Transverse colon (tissue), 4 donors: ENCODE measurements at regions not wholly inside any gene's neighbourhood (a gene's known extent, or its start where the extent isn't known, plus 50 kb on each side); places are given as distances from the start of the nearest gene placed in this dataset.

Experiments used
- DNase-seq: peaks from one replicate; pipeline ENCODE4 v3.0.0-alpha.2; 2019
- H3K27ac ChIP-seq, 4 donors: fragments of 200-600 bp; sonication (generic); 2 replicates each; pipeline ENCODE4 v1.5.1; 2016 to 2018; ENCODE audit warnings: inconsistent platforms in 4 of 4
- H3K27me3 ChIP-seq: fragments of 200-600 bp; sonication (generic); 2 replicates; pipeline ENCODE4 v1.5.1; 2017; ENCODE audit warnings: inconsistent platforms
- H3K36me3 ChIP-seq, 4 donors: fragments of 200-600 bp; sonication (generic); 2 replicates each; pipeline ENCODE4 v1.5.1; 2017 to 2019; ENCODE audit warnings: inconsistent platforms in 4 of 4
- H3K4me1 ChIP-seq, 4 donors: fragments of 200-600 bp; sonication (generic); 2 replicates each; pipeline ENCODE4 v1.5.1; 2017 to 2020; ENCODE audit warnings: inconsistent platforms in 4 of 4
- H3K4me3 ChIP-seq, 4 donors: fragments of 200-600 bp; sonication (generic); 1 replicate in 1 of 4; 2 replicates in 3 of 4; pipeline versions ENCODE4 v1.5.1 to v1.6.1; 2017 to 2019; ENCODE audit warnings: inconsistent platforms in 4 of 4
- H3K9me3 ChIP-seq, 2 donors: fragments of 200-600 bp; sonication (generic); 2 replicates each; pipeline ENCODE4 v1.5.1; 2017 to 2019; ENCODE audit warnings: inconsistent platforms in 2 of 2
- EP300 ChIP-seq: sonication (generic); formaldehyde crosslinking; IDR thresholded peaks from one replicate; pipeline ENCODE4 v1.6.1; 2017; ENCODE audit warnings: antibody characterized with exemption, low read depth
- POLR2A ChIP-seq: fragments of 450-650 bp; IDR thresholded peaks from one replicate; pipeline ENCODE4 v1.6.1; 2016; ENCODE audit warnings: antibody characterized with exemption, mild to moderate bottlenecking, moderate library complexity
- POLR2AphosphoS5 ChIP-seq, 3 donors: sonication (generic); formaldehyde crosslinking; IDR thresholded peaks; one replicate each; pipeline ENCODE4 v1.6.1; 2016; ENCODE audit warnings: antibody characterized with exemption in 3 of 3
- WGBS, 2 donors: methylation state at CpG; one replicate each; pipeline ENCODE4 v1.1.5; 2018; ENCODE audit warnings: low coverage in 1 of 2; 5-methylcytosine and 5-hydroxymethylcytosine counted together
- in situ Hi-C, 4 donors: fragments of 200-750 bp; cut with MboI; loops; one replicate each; pipeline versions ENCODE4 v1.15.0 to v1.15.1; 2017; ENCODE audit warnings: low sequenced_read_pairs in 3 of 4, low pct_ligation_motif_present in 1 of 4, low pct_unique_long_range_greater_than_20kb in 1 of 4
- intact Hi-C: fragments of 100-400 bp; cut with DNase I; formaldehyde crosslinking; loops from one replicate; pipeline ENCODE4 v1.15.1; 2023; ENCODE audit warnings: low total_unique reads
- TF ChIP-seq, protein P1 (sequence below), 5 experiments: fragments of 200-600 bp in 3 of 5; fragments of 450-650 bp in 2 of 5; sonication (generic) in 3 of 5; IDR thresholded peaks; 1 replicate in 2 of 5; 2 replicates in 3 of 5; pipeline ENCODE4 v1.5.1; 2016 to 2017; ENCODE audit warnings: antibody characterized with exemption in 5 of 5, inconsistent platforms in 3 of 5, mild to moderate bottlenecking in 2 of 5, moderate library complexity in 1 of 5

DNA sequence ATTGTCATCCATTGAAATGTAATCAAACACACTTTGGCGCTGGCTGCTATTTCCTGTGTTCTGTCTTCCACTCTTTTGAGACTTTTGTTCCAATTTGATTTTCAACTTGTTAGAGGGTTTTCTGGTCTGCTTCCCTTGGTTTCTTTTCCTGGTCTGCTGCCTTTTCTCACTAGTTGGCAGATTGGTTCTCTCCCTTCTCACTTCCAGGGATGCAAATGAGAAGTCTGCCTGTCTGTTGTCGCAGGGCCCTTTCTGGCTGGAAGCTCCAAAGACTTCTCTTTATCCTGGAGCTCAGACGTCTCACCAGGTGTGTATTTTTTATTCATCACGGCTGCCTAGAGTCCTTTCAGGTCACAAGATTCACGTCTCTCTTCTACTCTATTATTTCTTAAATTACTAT is 84.0 kb downstream of the RPS6KA4 start:
- Histone ChIP-seq H3K4me3 (no peak overlapping the region), H3K27me3 (peaks cover 16% of the 10 kb centered on the region), H3K27ac (no peak overlapping the region), H3K4me1 (peaks cover 0 to 8% (median under 1%) of the 10 kb centered on the region in 4 donors), H3K36me3 (no peaks in the 10 kb centered on the region), H3K9me3 (no peaks in the 10 kb centered on the region)
- TF ChIP-seq, protein P1, sequence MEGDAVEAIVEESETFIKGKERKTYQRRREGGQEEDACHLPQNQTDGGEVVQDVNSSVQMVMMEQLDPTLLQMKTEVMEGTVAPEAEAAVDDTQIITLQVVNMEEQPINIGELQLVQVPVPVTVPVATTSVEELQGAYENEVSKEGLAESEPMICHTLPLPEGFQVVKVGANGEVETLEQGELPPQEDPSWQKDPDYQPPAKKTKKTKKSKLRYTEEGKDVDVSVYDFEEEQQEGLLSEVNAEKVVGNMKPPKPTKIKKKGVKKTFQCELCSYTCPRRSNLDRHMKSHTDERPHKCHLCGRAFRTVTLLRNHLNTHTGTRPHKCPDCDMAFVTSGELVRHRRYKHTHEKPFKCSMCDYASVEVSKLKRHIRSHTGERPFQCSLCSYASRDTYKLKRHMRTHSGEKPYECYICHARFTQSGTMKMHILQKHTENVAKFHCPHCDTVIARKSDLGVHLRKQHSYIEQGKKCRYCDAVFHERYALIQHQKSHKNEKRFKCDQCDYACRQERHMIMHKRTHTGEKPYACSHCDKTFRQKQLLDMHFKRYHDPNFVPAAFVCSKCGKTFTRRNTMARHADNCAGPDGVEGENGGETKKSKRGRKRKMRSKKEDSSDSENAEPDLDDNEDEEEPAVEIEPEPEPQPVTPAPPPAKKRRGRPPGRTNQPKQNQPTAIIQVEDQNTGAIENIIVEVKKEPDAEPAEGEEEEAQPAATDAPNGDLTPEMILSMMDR (IDR thresholded peaks at IDR 0.05) = no peak
- TF ChIP-seq POLR2AphosphoS5 (IDR thresholded peaks at IDR 0.05) (no peak), EP300 (no peak), POLR2A (no peak)
- intact Hi-C loops = no loop called here
- WGBS, 2 donors = 58 to 76% methylated on average over 3 to 5 of the region's 5 CpGs
- in situ Hi-C loops = no loop called here
- no peak for DNase-seq

DNA sequence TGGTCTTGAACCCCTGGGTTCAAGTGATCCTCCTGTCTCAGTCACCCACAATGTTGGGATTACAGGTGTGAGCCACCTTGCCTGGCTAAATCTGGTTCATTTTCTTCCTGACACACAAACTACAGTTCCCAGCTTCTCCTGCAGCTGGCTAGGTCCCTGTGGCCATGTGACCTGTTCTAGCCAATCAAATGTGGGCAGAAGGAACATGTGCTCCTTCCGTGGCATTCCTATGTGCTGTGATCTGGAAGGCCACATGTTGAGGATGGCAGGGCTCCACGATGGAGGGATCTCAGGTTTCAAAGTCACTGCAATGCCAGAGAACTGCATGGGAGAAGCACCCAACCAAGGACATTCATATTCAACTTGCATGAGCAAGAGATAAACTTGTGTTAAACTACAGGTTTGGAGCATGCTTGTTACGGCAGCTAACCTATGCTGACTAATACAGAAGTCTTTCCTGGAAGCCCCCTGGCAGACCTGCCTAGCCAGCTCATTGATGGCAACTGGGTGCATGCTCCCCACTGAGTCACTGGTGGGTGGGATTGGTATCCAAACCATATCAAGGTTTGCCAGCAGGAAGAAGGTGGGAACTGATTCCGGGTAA is 86.0 kb downstream of the RPS6KA4 start:
- 77 to 91% methylated on average over 1 to 4 of the region's 4 CpGs for WGBS, 2 donors
- H3K4me3 ChIP-seq = no peak overlapping the region
- intact Hi-C loops = no loop called here

DNA sequence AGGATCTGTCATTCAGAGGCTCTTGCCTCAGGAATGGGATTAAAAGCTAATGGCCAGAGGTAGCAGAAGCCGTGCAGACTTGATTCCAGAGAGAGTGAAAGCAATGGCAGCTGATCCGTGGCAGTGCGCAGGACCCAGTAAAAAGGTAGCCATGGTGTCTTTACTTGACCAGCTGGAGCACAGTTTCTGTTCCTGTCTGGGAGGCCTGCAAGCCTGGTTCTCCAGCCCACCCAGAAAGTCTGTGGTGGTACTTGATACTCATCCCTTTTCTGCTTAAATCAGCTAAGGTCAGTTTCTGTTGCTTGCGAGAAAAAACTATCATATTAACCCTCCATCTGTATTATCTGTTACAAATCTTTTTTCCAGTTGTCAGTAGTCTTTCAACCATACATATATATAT is 86.7 kb downstream of the RPS6KA4 start:
- H3K36me3 ChIP-seq = no peaks in the 10 kb centered on the region
- intact Hi-C loops (no loop called here), in situ Hi-C loops (no loop called here)
- no peak for DNase-seq
- no peak overlapping the region for H3K27ac ChIP-seq
- H3K27me3 ChIP-seq = peaks cover 2% of the 10 kb centered on the region
- WGBS, 2 donors = 14 to 88% methylated on average over 1 to 4 of the region's 4 CpGs
- no peaks in the 10 kb centered on the region for H3K9me3 ChIP-seq
- peaks cover 7 to 27% (median 16%) of the 10 kb centered on the region in 4 donors for H3K4me1 ChIP-seq
- H3K4me3 ChIP-seq = no peak overlapping the region
- TF ChIP-seq EP300 = no peak
- TF ChIP-seq, protein P1 (IDR thresholded peaks at IDR 0.05) = no peak
- no peak for TF ChIP-seq POLR2A
- TF ChIP-seq POLR2AphosphoS5 (IDR thresholded peaks at IDR 0.05) = no peak

More for the DNA sequence above, 86.0 kb downstream of the RPS6KA4 start:
- TF ChIP-seq POLR2A = no peak
- TF ChIP-seq, protein P1 (IDR thresholded peaks at IDR 0.05) = no peak
- no peak for TF ChIP-seq POLR2AphosphoS5 (IDR thresholded peaks at IDR 0.05)
- TF ChIP-seq EP300 = no peak
- Histone ChIP-seq H3K27me3 (peaks cover 2% of the 10 kb centered on the region), H3K9me3 (no peaks in the 10 kb centered on the region), H3K36me3 (no peaks in the 10 kb centered on the region), H3K27ac (no peak overlapping the region), H3K4me1 (peaks cover 7 to 27% (median 16%) of the 10 kb centered on the region in 4 donors)
- no peak for DNase-seq
- in situ Hi-C loops = no loop called here

DNA sequence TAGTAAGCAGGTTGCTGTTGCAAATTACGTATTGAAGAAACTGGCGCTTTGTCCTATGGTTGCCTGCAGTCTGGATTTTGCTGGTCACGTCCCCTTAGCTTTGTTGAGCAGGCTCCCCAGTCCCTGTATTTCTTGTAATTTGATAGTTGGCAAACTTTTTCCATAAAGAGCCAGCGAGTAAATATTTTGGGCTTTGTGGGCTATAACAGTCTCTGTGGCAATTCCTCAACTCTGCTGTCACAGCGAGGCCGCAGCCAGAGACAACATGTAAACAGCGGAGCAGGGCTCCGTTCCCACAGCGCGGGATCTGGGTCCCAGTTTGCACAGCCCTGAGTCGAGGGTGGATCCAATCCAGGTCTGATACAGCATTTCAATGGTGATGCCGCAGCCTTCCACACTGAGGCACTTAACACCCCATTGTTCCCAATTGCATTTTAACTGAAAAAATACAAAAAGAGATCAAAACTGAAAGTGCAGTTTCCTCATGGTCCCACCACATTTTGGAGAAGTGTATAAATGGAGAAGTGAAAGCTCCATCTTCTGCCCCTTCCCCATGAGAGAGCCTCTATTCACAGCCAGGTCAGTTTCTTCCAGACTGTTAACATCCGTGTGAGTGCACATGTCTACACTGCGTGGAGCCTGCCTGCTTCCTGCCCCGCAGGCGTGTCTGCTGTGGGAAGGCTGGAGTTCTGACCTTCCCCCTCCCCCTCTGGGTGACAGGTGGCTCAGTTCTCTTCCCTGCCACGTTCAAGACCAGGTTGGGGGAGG is 89.1 kb downstream of the RPS6KA4 start:
- in situ Hi-C loops = no loop called here
- TF ChIP-seq POLR2AphosphoS5 (IDR thresholded peaks at IDR 0.05) = no peak
- TF ChIP-seq, protein P1 (IDR thresholded peaks at IDR 0.05) = no peak
- TF ChIP-seq EP300 = no peak
- no peak for TF ChIP-seq POLR2A
- Histone ChIP-seq H3K27ac (peak overlapping the region; percentile 23 to 61 (median 36)), H3K4me3 (peak overlapping the region in 1 of 4 donors; percentile 36), H3K27me3 (peaks cover 2% of the 10 kb centered on the region), H3K9me3 (no peaks in the 10 kb centered on the region), H3K4me1 (peaks cover 7 to 27% (median 16%) of the 10 kb centered on the region in 4 donors), H3K36me3 (no peaks in the 10 kb centered on the region)
- 20 to 43% methylated on average over 1 to 17 of the region's 17 CpGs for WGBS, 2 donors
- intact Hi-C loops = no loop called here
- peak; percentile 36 for DNase-seq
